Uterus (tissue), 3 donors: ENCODE measurements at regions not wholly inside any gene's neighbourhood (a gene's known extent, or its start where the extent isn't known, plus 50 kb on each side); places are given as distances from the start of the nearest gene placed in this dataset.

ENCODE experiments used
- DNase-seq, 2 donors: peaks; one replicate each; pipeline ENCODE4 v3.0.0-alpha.2; 2019 to 2020
- H3K27ac ChIP-seq, 2 donors: fragments of 200-600 bp; sonication (generic); 1 replicate in 1 of 2; 2 replicates in 1 of 2; pipeline ENCODE4 v1.5.1; 2016 to 2018
- H3K27me3 ChIP-seq, 2 donors: fragments of 200-600 bp; sonication (generic); one replicate each; pipeline ENCODE4 v1.5.1; 2018 to 2019; ENCODE audit warnings: control low read depth in 1 of 2
- H3K36me3 ChIP-seq, 2 donors: fragments of 200-600 bp; sonication (generic); one replicate each; pipeline ENCODE4 v1.5.1; 2019; ENCODE audit warnings: control low read depth in 1 of 2
- H3K4me1 ChIP-seq, 2 donors: fragments of 200-600 bp; sonication (generic); one replicate each; pipeline ENCODE4 v1.5.1; 2018 to 2019; ENCODE audit warnings: control low read depth in 1 of 2
- H3K4me3 ChIP-seq, 2 donors: fragments of 200-600 bp; sonication (generic); 1 replicate in 1 of 2; 2 replicates in 1 of 2; pipeline ENCODE4 v1.5.1; 2018 to 2019; ENCODE audit warnings: mild to moderate bottlenecking in 1 of 2
- H3K9me3 ChIP-seq, 2 donors: fragments of 200-600 bp; sonication (generic); one replicate each; pipeline ENCODE4 v1.5.1; 2019; ENCODE audit warnings: control low read depth in 1 of 2
- POLR2A ChIP-seq, 2 donors: fragments of 450-650 bp; IDR thresholded peaks; one replicate each; pipeline ENCODE4 v1.6.1; 2016; ENCODE audit warnings: antibody characterized with exemption in 2 of 2, mild to moderate bottlenecking in 1 of 2, moderate library complexity in 1 of 2
- intact Hi-C: fragments of 100-400 bp; cut with DNase I; formaldehyde crosslinking; loops from one replicate; pipeline ENCODE4 v1.15.1; 2023; ENCODE audit warnings: low total_unique reads
- TF ChIP-seq, protein P1 (sequence below), 4 experiments: fragments of 200-600 bp in 2 of 4; fragments of 450-650 bp in 2 of 4; sonication (generic) in 2 of 4; IDR thresholded peaks; one replicate each; pipeline ENCODE4 v1.5.1; 2016 to 2019; ENCODE audit warnings: antibody characterized with exemption in 4 of 4, mild to moderate bottlenecking in 2 of 4, moderate library complexity in 1 of 4
- donor health status: DM: yes; HTN: yes; CAD: no.

- TF ChIP-seq POLR2A (IDR thresholded peaks at IDR 0.05), result no peak
- TF ChIP-seq, protein P1, sequence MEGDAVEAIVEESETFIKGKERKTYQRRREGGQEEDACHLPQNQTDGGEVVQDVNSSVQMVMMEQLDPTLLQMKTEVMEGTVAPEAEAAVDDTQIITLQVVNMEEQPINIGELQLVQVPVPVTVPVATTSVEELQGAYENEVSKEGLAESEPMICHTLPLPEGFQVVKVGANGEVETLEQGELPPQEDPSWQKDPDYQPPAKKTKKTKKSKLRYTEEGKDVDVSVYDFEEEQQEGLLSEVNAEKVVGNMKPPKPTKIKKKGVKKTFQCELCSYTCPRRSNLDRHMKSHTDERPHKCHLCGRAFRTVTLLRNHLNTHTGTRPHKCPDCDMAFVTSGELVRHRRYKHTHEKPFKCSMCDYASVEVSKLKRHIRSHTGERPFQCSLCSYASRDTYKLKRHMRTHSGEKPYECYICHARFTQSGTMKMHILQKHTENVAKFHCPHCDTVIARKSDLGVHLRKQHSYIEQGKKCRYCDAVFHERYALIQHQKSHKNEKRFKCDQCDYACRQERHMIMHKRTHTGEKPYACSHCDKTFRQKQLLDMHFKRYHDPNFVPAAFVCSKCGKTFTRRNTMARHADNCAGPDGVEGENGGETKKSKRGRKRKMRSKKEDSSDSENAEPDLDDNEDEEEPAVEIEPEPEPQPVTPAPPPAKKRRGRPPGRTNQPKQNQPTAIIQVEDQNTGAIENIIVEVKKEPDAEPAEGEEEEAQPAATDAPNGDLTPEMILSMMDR (IDR thresholded peaks at IDR 0.05), result no peak
- Histone ChIP-seq H3K36me3 (no peaks in the 10 kb centered on the region), H3K4me1 (no peaks in the 10 kb centered on the region), H3K27ac (no peak overlapping the region), H3K9me3 (no peaks in the 10 kb centered on the region), H3K27me3 (no peaks in the 10 kb centered on the region), H3K4me3 (no peak overlapping the region)
- no peak for DNase-seq
- intact Hi-C loops, result no loop called here
Measured at GRCh38 chr6:1062786-1063545, 248.9 kb upstream of the FOXQ1 start.

GRCh38 chr6:1059596-1059995, 252.3 kb upstream of the FOXQ1 start:
- TF ChIP-seq, protein P1 (IDR thresholded peaks at IDR 0.05), result no peak
- TF ChIP-seq POLR2A (IDR thresholded peaks at IDR 0.05), result no peak
- Histone ChIP-seq H3K27me3 (no peaks in the 10 kb centered on the region), H3K27ac (no peak overlapping the region), H3K9me3 (no peaks in the 10 kb centered on the region), H3K4me3 (no peak overlapping the region), H3K4me1 (no peaks in the 10 kb centered on the region), H3K36me3 (no peaks in the 10 kb centered on the region)
- DNase-seq, result no peak
- intact Hi-C loops, result no loop called here

DNA sequence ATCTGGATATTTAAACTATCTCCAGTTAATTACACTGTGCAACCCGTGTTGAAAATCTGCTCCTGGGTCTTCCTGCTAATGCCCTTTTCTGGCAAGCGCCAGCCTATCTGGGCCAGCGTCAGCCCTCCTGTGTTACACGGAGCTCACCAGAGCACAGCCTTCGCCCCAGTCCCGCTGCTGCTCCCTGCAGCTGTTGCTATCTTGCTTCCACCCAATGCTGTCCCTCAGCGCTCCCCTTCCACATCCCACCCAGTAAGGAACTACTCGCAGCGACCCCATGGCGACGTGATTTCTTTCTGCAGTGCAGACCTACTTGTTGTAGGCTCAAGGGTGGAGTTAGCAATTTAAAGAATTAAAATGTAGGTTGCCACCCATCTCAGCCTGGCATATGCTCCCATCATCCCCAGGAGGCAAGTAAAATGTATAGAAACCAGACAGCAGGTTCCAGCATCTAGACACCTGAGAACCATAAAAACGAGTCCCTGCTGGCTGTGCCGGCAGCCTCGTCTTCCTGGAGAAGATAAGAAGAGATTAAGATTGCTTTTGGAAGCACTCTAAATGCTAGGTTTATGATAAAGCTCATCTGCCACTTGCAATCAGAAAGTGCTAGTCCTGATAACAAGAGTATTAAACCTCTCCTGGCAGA, 254.3 kb upstream of the FOXQ1 start:
- H3K36me3 ChIP-seq, result no peaks in the 10 kb centered on the region
- DNase-seq, result no peak
- H3K27me3 ChIP-seq, result no peaks in the 10 kb centered on the region
- no peaks in the 10 kb centered on the region for H3K9me3 ChIP-seq
- H3K4me1 ChIP-seq, result no peaks in the 10 kb centered on the region
- intact Hi-C loops, result no loop called here
- TF ChIP-seq, protein P1 (IDR thresholded peaks at IDR 0.05), result no peak
- TF ChIP-seq POLR2A (IDR thresholded peaks at IDR 0.05), result no peak
- no peak overlapping the region for H3K27ac ChIP-seq
- no peak overlapping the region for H3K4me3 ChIP-seq

- Histone ChIP-seq H3K4me3 (no peak overlapping the region), H3K4me1 (no peaks in the 10 kb centered on the region), H3K27ac (no peak overlapping the region), H3K27me3 (no peaks in the 10 kb centered on the region), H3K9me3 (no peaks in the 10 kb centered on the region), H3K36me3 (no peaks in the 10 kb centered on the region)
- DNase-seq, result no peak
- intact Hi-C loops, result no loop called here
- no peak for TF ChIP-seq POLR2A (IDR thresholded peaks at IDR 0.05)
- TF ChIP-seq, protein P1 (IDR thresholded peaks at IDR 0.05), result no peak
Measured at GRCh38 chr6:1055015-1055921, 256.6 kb upstream of the FOXQ1 start.
